HCT116 (cell line): ENCODE measurements at regions not wholly inside any gene's neighbourhood (a gene's known extent, or its start where the extent isn't known, plus 50 kb on each side); places are given as distances from the start of the nearest gene placed in this dataset.

Source experiments
- ATAC-seq: fragments of 200-7000 bp; cut with Tn5 transposase; 2 replicates; pipeline ENCODE4 v1.9.1; 2020; ENCODE audit warnings: mild to moderate bottlenecking, moderate library complexity
- BruUV-seq: library from RNA; stranded (reverse); fragments of 400-500 nt; replicated peaks from 2 replicates; lab custom pipeline; 2021; lab: Mats Ljungman, UMichigan
- CTCF ChIA-PET: fragments of 300-600 bp; sonication (Branson Sonifier 250); formaldehyde crosslinking; loops from one replicate; lab custom pipeline; 2021; ENCODE audit warnings: antibody characterized with exemption; lab: Charles Lee
- POLR2A ChIA-PET: fragments of 300-600, 350-600 bp; sonication (Branson Sonifier 250); formaldehyde crosslinking; loops from one replicate; lab custom pipeline; 2021; ENCODE audit warnings: antibody characterized with exemption; lab: Charles Lee
- RAD21 ChIA-PET, 2 experiments: fragments of 300-600 bp; sonication (Branson Sonifier 250); formaldehyde crosslinking; loops; one replicate each; lab custom pipeline; 2023; ENCODE audit warnings: low total read pairs in 2 of 2; ENCODE audit not compliant: uncharacterized antibody in 2 of 2, unreplicated experiment in 2 of 2, low non-redundant PET in 1 of 2; lab: Charles Lee
- DNase-seq: peaks from one replicate; pipeline ENCODE4 v3.0.0-alpha.2; 2010; ENCODE audit warnings: low read depth, low spot score
- H2AFZ ChIP-seq: fragments of 200-600 bp; shearing (Covaris generic), sonication (generic); 2 replicates; pipeline ENCODE4 v1.6.1; 2017; ENCODE audit warnings: low read depth, mixed run types, mixed read lengths, antibody characterized with exemption, low read length; ENCODE audit not compliant: poor library complexity, severe bottlenecking
- H3K27ac ChIP-seq: 2 replicates; pipeline ENCODE4 v1.5.1; 2012; ENCODE audit warnings: low read depth, low read length
- H3K27me3 ChIP-seq: fragments of 200-600 bp; sonication (generic); 2 replicates; pipeline ENCODE4 v1.6.1; 2016; ENCODE audit warnings: mixed run types, low read length, mixed read lengths; ENCODE audit not compliant: insufficient read depth
- H3K36me3 ChIP-seq, 2 experiments: fragments of 200-500 bp in 1 of 2; fragments of 200-600 bp in 1 of 2; sonication (Bioruptor generic) in 1 of 2; sonication (generic) in 1 of 2; 2 replicates each; pipeline versions ENCODE4 v1.5.1 to v1.6.1; 2014 to 2016; ENCODE audit warnings: low read length in 2 of 2, inconsistent platforms in 1 of 2, mixed read lengths in 1 of 2, mixed run types in 1 of 2; ENCODE audit not compliant: insufficient read depth in 2 of 2, control insufficient read depth in 1 of 2
- H3K4me1 ChIP-seq, 2 experiments: fragments of 200-600 bp in 1 of 2; sonication (generic) in 1 of 2; 2 replicates each; pipeline versions ENCODE4 v1.5.1 to v1.6.1; 2012 to 2017; ENCODE audit warnings: low read length in 2 of 2, inconsistent platforms in 1 of 2, mild to moderate bottlenecking in 1 of 2, mixed read lengths in 1 of 2, mixed run types in 1 of 2, moderate library complexity in 1 of 2; ENCODE audit not compliant: insufficient read depth in 2 of 2, control insufficient read depth in 1 of 2
- H3K4me2 ChIP-seq: fragments of 200-600 bp; sonication (generic); 2 replicates; pipeline ENCODE4 v1.6.1; 2017; ENCODE audit warnings: mixed run types, low read length, mixed read lengths
- H3K4me3 ChIP-seq, 2 experiments: fragments of 200-600 bp in 1 of 2; sonication (generic) in 1 of 2; replicated peaks in 1 of 2; 2 replicates each; pipeline ENCODE4 v1.5.1; 2011 to 2016; ENCODE audit warnings: low read length in 2 of 2, control low read depth in 1 of 2, low read depth in 1 of 2, mild to moderate bottlenecking in 1 of 2, mixed read lengths in 1 of 2, mixed run types in 1 of 2
- H3K79me2 ChIP-seq: fragments of 200-600 bp; sonication (generic); 2 replicates; pipeline ENCODE4 v1.6.1; 2017; ENCODE audit warnings: mild to moderate bottlenecking, mixed run types, low read length, moderate library complexity, mixed read lengths; ENCODE audit not compliant: insufficient read depth
- H3K9ac ChIP-seq: fragments of 200-600 bp; sonication (generic); 2 replicates; pipeline ENCODE4 v1.6.1; 2016; ENCODE audit warnings: low read length, mixed read lengths
- H3K9me2 ChIP-seq: fragments of 200-600 bp; sonication (generic), shearing (Covaris generic); 2 replicates; pipeline ENCODE4 v1.6.1; 2017; ENCODE audit warnings: mixed run types, mild to moderate bottlenecking, moderate library complexity; ENCODE audit not compliant: insufficient read depth
- H3K9me3 ChIP-seq, 2 experiments: fragments of 200-500 bp in 1 of 2; fragments of 200-600 bp in 1 of 2; sonication (Bioruptor generic) in 1 of 2; sonication (generic) in 1 of 2; 2 replicates each; pipeline ENCODE4 v1.6.1; 2014 to 2017; ENCODE audit warnings: low read length in 2 of 2, mixed read lengths in 2 of 2, inconsistent platforms in 1 of 2, low read depth in 1 of 2, mild to moderate bottlenecking in 1 of 2, mixed run types in 1 of 2, moderate library complexity in 1 of 2; ENCODE audit not compliant: control insufficient read depth in 1 of 2, insufficient read depth in 1 of 2
- H4K20me1 ChIP-seq: fragments of 200-600 bp; sonication (generic), shearing (Covaris generic); 2 replicates; pipeline ENCODE4 v1.6.1; 2017; ENCODE audit warnings: mixed run types, mild to moderate bottlenecking, moderate library complexity; ENCODE audit not compliant: insufficient read depth
- CBX3 ChIP-seq: IDR thresholded peaks from 2 replicates; pipeline ENCODE4 v1.6.1; 2012; ENCODE audit warnings: low read depth
- JUND ChIP-seq: IDR thresholded peaks from 2 replicates; pipeline ENCODE4 v1.6.1; 2012
- MAX ChIP-seq: IDR thresholded peaks from 2 replicates; pipeline ENCODE4 v1.6.1; 2012
- POLR2A ChIP-seq: IDR thresholded peaks from 2 replicates; pipeline ENCODE4 v1.7.0; 2011; ENCODE audit warnings: borderline replicate concordance; ENCODE audit not compliant: insufficient read depth, insufficient read length; ENCODE audit errors: extremely low read depth
- SP1 ChIP-seq: IDR thresholded peaks from 2 replicates; pipeline ENCODE4 v1.6.1; 2012; ENCODE audit warnings: low read depth
- SRF ChIP-seq: IDR thresholded peaks from 2 replicates; pipeline ENCODE4 v1.6.1; 2012; ENCODE audit warnings: low read depth
- ZFX ChIP-seq: fragments of 450-650 bp; IDR thresholded peaks from 2 replicates; pipeline ENCODE4 v1.6.1; 2017
- intact Hi-C: fragments of 100-400 bp; cut with micrococcal nuclease; formaldehyde crosslinking; loops from 2 replicates; pipeline ENCODE4 v1.10.0; 2022
- TF ChIP-seq, protein P1 (sequence below), 3 experiments: fragments of 200-600 bp in 1 of 3; sonication (generic) in 1 of 3; IDR thresholded peaks in 2 of 3; conservative IDR thresholded peaks in 1 of 3; 2 replicates each; pipeline ENCODE4 v1.5.1; 2012 to 2017; ENCODE audit warnings: low read depth in 2 of 3, low read length in 2 of 3, antibody characterized with exemption in 1 of 3, borderline replicate concordance in 1 of 3, control low read depth in 1 of 3, mild to moderate bottlenecking in 1 of 3, mixed read lengths in 1 of 3, mixed run types in 1 of 3, moderate library complexity in 1 of 3; ENCODE audit not compliant: insufficient read depth in 1 of 3

DNA sequence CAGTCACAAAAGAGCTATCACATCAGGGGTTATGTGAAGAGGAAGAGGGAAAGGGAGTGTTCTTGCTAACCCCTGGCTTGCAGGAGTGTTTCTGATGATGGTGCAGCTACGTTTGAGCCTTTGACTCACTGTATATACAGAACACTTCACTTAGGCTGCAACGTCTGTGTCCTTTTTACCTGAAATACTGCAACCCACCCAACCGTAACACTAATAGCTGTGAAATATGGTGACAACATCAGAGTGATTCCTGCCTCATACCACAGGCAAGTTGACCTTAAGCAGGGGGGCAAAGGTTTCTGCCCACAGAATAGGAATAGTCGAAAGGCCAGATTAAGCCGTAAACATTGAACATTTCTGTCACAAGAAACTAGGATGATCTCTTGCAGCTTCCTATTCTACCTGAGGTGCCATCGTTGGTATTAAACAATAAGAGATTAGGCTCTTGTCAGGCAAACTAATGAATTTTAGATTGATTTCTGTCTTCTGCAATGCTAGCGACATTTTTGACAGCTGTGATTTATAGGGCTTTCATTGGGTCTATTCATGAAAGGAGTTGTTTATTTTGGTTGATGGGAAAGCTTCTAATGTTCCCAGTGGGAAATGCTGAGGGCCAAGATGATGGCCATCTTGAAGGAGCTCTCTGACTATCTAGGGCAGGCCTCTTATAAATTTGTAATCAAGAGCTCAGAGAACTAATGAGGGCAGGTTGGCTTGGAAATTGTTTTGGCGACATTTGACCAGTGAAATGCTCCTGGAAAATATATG lies 316.8 kb downstream of the PIK3C3 start:
- DNase-seq = no peak
- RAD21 ChIA-PET = no interaction called here
- CTCF ChIA-PET = no interaction called here
- peaks cover 0 to 3% of the 10 kb centered on the region in 2 experiments; a peak in 1 of 4 replicates for H3K9me3 ChIP-seq
- H3K9ac ChIP-seq = no peak overlapping the region
- TF ChIP-seq SRF (no peak), MAX (no peak), SP1 (no peak), ZFX (no peak), POLR2A (no peak), JUND (no peak), CBX3 (no peak)
- TF ChIP-seq, protein P1, sequence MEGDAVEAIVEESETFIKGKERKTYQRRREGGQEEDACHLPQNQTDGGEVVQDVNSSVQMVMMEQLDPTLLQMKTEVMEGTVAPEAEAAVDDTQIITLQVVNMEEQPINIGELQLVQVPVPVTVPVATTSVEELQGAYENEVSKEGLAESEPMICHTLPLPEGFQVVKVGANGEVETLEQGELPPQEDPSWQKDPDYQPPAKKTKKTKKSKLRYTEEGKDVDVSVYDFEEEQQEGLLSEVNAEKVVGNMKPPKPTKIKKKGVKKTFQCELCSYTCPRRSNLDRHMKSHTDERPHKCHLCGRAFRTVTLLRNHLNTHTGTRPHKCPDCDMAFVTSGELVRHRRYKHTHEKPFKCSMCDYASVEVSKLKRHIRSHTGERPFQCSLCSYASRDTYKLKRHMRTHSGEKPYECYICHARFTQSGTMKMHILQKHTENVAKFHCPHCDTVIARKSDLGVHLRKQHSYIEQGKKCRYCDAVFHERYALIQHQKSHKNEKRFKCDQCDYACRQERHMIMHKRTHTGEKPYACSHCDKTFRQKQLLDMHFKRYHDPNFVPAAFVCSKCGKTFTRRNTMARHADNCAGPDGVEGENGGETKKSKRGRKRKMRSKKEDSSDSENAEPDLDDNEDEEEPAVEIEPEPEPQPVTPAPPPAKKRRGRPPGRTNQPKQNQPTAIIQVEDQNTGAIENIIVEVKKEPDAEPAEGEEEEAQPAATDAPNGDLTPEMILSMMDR (IDR thresholded peaks at IDR 0.05 in 2 of 3, conservative IDR thresholded peaks at IDR 0.05 in 1 of 3; ENCODE audit: borderline replicate concordance in 1 of 3, insufficient read depth in 1 of 3, low read depth in 2 of 3, low read length in 2 of 3) = no peak
- intact Hi-C loops = no loop called here
- H3K4me1 ChIP-seq = no peaks in the 10 kb centered on the region
- no peaks in the 10 kb centered on the region for H3K36me3 ChIP-seq
- ATAC-seq = no peak
- no peak overlapping the region for H3K27ac ChIP-seq
- no peaks in the 10 kb centered on the region for H4K20me1 ChIP-seq
- POLR2A ChIA-PET = no interaction called here
- no peak overlapping the region for H2AFZ ChIP-seq
- no TSS peak for BruUV-seq
- no peaks in the 10 kb centered on the region for H3K27me3 ChIP-seq
- no peak overlapping the region for H3K4me2 ChIP-seq
- H3K79me2 ChIP-seq = no peaks in the 10 kb centered on the region
- no peak overlapping the region for H3K4me3 ChIP-seq
- no peaks in the 10 kb centered on the region for H3K9me2 ChIP-seq
